OCI-LY7 (cell line): ENCODE measurements at regions not wholly inside any gene's neighbourhood (a gene's known extent, or its start where the extent isn't known, plus 50 kb on each side); places are given as distances from the start of the nearest gene placed in this dataset.
A peak's percentile ranks its signal among the peaks of the same experiment; 100 is the strongest.

Source experiments
- BruUV-seq: library from RNA; stranded (reverse); fragments of 400-500 nt; replicated peaks from 2 replicates; lab custom pipeline; 2021; lab: Mats Ljungman, UMichigan
- CTCF ChIA-PET: fragments of 300-600 bp; sonication (Branson Sonifier 250); formaldehyde crosslinking; loops from one replicate; lab custom pipeline; 2022; ENCODE audit warnings: antibody characterized with exemption; ENCODE audit not compliant: unreplicated experiment; lab: Charles Lee
- POLR2A ChIA-PET: fragments of 300-600 bp; sonication (Branson Sonifier 250); formaldehyde crosslinking; loops from one replicate; lab custom pipeline; 2022; ENCODE audit warnings: antibody characterized with exemption; lab: Charles Lee
- DNase-seq: peaks from one replicate; pipeline ENCODE4 v3.0.0-alpha.2; 2015; ENCODE audit warnings: low spot score
- H2AFZ ChIP-seq: fragments of 200-600 bp; sonication (generic), shearing (Covaris generic); 2 replicates; pipeline ENCODE4 v1.6.1; 2014; ENCODE audit warnings: mild to moderate bottlenecking, antibody characterized with exemption, low read length, moderate library complexity
- H3K27ac ChIP-seq: fragments of 200-600 bp; sonication (generic); 2 replicates; pipeline ENCODE4 v1.5.1; 2014; ENCODE audit warnings: mixed run types, low read depth, mild to moderate bottlenecking, moderate library complexity, low read length, inconsistent platforms; ENCODE audit not compliant: poor library complexity, severe bottlenecking
- H3K36me3 ChIP-seq: fragments of 200-600 bp; sonication (generic); 2 replicates; pipeline ENCODE4 v1.6.1; 2014; ENCODE audit warnings: mild to moderate bottlenecking, antibody characterized with exemption, low read length, moderate library complexity, mixed read lengths; ENCODE audit not compliant: insufficient read depth
- H3K4me1 ChIP-seq: fragments of 200-600 bp; sonication (generic); 2 replicates; pipeline ENCODE4 v1.5.1; 2014; ENCODE audit warnings: mild to moderate bottlenecking, low read length; ENCODE audit not compliant: insufficient read depth, poor library complexity, severe bottlenecking
- H3K4me2 ChIP-seq: fragments of 200-600 bp; sonication (generic); 2 replicates; pipeline ENCODE4 v1.6.1; 2014; ENCODE audit warnings: mild to moderate bottlenecking, low read length
- H3K4me3 ChIP-seq: fragments of 200-600 bp; sonication (generic); 2 replicates; pipeline ENCODE4 v1.5.1; 2014; ENCODE audit warnings: mild to moderate bottlenecking, low read depth, low read length; ENCODE audit not compliant: poor library complexity, severe bottlenecking
- H3K79me2 ChIP-seq: fragments of 200-600 bp; sonication (generic); 2 replicates; pipeline ENCODE4 v1.6.1; 2016; ENCODE audit warnings: low read depth, mild to moderate bottlenecking, low read length, moderate library complexity, mixed read lengths; ENCODE audit not compliant: insufficient read depth
- H3K9me2 ChIP-seq: fragments of 200-600 bp; sonication (generic); 2 replicates; pipeline ENCODE4 v1.6.1; 2016; ENCODE audit warnings: mild to moderate bottlenecking, low read length, mixed read lengths; ENCODE audit not compliant: insufficient read depth
- H3K9me3 ChIP-seq: fragments of 200-600 bp; sonication (generic); 2 replicates; pipeline ENCODE4 v1.6.1; 2014; ENCODE audit warnings: mild to moderate bottlenecking, mixed run types, low read length, mixed read lengths
- H4K20me1 ChIP-seq: fragments of 200-600 bp; sonication (generic); 2 replicates; pipeline ENCODE4 v1.6.1; 2014; ENCODE audit warnings: mild to moderate bottlenecking, antibody characterized with exemption, low read length, moderate library complexity, mixed read lengths; ENCODE audit not compliant: insufficient read depth
- CTCF ChIP-seq: fragments of 200-600 bp; sonication (generic); conservative IDR thresholded peaks from 2 replicates; pipeline ENCODE4 v1.5.1; 2014; ENCODE audit warnings: mild to moderate bottlenecking, antibody characterized with exemption, low read length, moderate library complexity, mixed read lengths
- EZH2phosphoT487 ChIP-seq: fragments of 200-600 bp; sonication (generic); IDR thresholded peaks from 2 replicates; pipeline ENCODE4 v1.6.1; 2018; ENCODE audit warnings: low read depth, borderline replicate concordance, mild to moderate bottlenecking, mixed run types, antibody characterized with exemption, low read length, moderate library complexity, mixed read lengths
- intact Hi-C: fragments of 100-400 bp; cut with micrococcal nuclease; formaldehyde crosslinking; loops from one replicate; pipeline ENCODE4 v1.10.0; 2022; ENCODE audit not compliant: unreplicated experiment

DNA sequence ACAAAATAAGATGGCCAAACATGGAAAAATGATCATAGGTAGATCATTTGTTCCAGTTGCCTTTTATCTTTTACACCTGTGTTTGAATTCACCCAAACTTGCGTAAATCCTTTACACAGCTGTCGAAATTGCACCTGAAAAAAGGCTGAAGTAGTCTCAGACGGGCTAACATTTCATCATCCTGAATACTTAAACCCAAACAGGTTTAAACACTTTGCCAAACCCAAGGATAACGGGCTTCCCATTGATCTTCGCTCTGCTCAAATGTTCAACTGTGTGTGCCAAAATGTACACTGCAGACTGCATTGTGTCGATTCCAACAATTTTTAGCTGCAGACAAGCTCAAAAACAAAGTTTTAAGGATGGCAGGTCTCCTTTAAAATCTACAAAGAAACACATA lies 288.7 kb upstream of the DDHD1 start:
- no peak overlapping the region for H3K4me2 ChIP-seq
- ChIA-PET POLR2A (no interaction called here), CTCF (no interaction called here)
- no peak for TF ChIP-seq CTCF
- no peak for TF ChIP-seq EZH2phosphoT487
- DNase-seq, result no peak
- H3K4me1 ChIP-seq, result no peaks in the 10 kb centered on the region
- H3K36me3 ChIP-seq, result no peaks in the 10 kb centered on the region
- H3K4me3 ChIP-seq, result no peak overlapping the region
- no TSS peak for BruUV-seq
- no peak overlapping the region for H2AFZ ChIP-seq
- H3K79me2 ChIP-seq, result no peaks in the 10 kb centered on the region
- intact Hi-C loops, result no loop called here
- no peaks in the 10 kb centered on the region for H3K9me2 ChIP-seq
- no peaks in the 10 kb centered on the region for H3K9me3 ChIP-seq
- H3K27ac ChIP-seq, result no peak overlapping the region
- H4K20me1 ChIP-seq, result no peaks in the 10 kb centered on the region

DNA sequence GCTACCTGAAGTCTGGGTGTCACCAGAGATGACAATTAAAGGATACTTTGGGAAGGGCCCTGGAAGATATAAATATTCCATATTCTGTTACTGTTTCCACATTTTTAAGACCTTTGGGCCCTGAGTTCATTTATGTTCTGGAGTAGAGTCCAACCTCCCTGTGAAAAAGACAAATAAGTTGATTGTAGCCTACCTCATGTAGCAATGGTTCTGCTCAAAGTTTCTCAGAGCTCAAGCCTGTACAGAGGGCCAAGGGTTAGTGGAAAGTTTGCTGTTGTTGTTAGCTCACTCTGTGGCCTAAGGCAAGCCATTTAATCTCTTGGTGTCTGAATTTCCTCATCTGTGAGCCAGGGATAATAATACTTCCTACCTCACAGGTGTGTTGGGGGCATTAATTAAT lies 284.7 kb upstream of the DDHD1 start:
- H3K9me3 ChIP-seq, result no peaks in the 10 kb centered on the region
- no peak overlapping the region for H3K27ac ChIP-seq
- H3K4me2 ChIP-seq, result no peak overlapping the region
- H4K20me1 ChIP-seq, result no peaks in the 10 kb centered on the region
- no peak overlapping the region for H3K4me3 ChIP-seq
- POLR2A ChIA-PET, result interaction anchor here (0.6 kb wide), 1 partner anchor 539 kb away, joined by 3 read pairs; no protein-coding TSS in a partner anchor
- CTCF ChIA-PET, result no interaction called here
- no TSS peak for BruUV-seq
- no peak overlapping the region for H2AFZ ChIP-seq
- no peaks in the 10 kb centered on the region for H3K4me1 ChIP-seq
- H3K36me3 ChIP-seq, result no peaks in the 10 kb centered on the region
- no peaks in the 10 kb centered on the region for H3K79me2 ChIP-seq
- intact Hi-C loops, result no loop called here
- DNase-seq, result no peak
- TF ChIP-seq EZH2phosphoT487, result no peak
- no peak for TF ChIP-seq CTCF
- no peaks in the 10 kb centered on the region for H3K9me2 ChIP-seq

GRCh38 chr14:53432378-53432802 lies 279.3 kb upstream of the DDHD1 start:
- CTCF ChIA-PET, result no interaction called here
- Histone ChIP-seq H3K79me2 (no peaks in the 10 kb centered on the region), H3K4me3 (no peak overlapping the region), H3K27ac (no peak overlapping the region), H2AFZ (no peak overlapping the region), H3K4me2 (no peak overlapping the region), H3K9me3 (no peaks in the 10 kb centered on the region), H3K4me1 (no peaks in the 10 kb centered on the region), H4K20me1 (no peaks in the 10 kb centered on the region), H3K9me2 (no peaks in the 10 kb centered on the region), H3K36me3 (no peaks in the 10 kb centered on the region)
- DNase-seq, result peak; percentile 41
- POLR2A ChIA-PET, result no interaction called here
- intact Hi-C loops, result loop anchor here (1.0 to 2.0 kb wide), 2 partner anchors 742 to 916 kb away; no protein-coding TSS in a partner anchor
- no TSS peak for BruUV-seq
- TF ChIP-seq EZH2phosphoT487 (no peak), CTCF (peak; percentile 87)
